SK-N-SH (cell line): ENCODE measurements at regions not wholly inside any gene's neighbourhood (a gene's known extent, or its start where the extent isn't known, plus 50 kb on each side); places are given as distances from the start of the nearest gene placed in this dataset.
"Not testable (repeated sequence)": the region's sequence is repeated elsewhere in the genome, so short reads cannot be mapped to it uniquely, and the experiment has no call there.

Experiments used
- CTCF ChIA-PET: fragments of 300-600, 350-600 bp; formaldehyde crosslinking; extraction: SDS; loops from one replicate; lab custom pipeline; 2021; lab: Yijun Ruan, JAX
- POLR2A ChIA-PET: fragments of 350-600 bp; sonication (Branson Sonifier 250); formaldehyde crosslinking; extraction: SDS; loops from one replicate; lab custom pipeline; 2020; ENCODE audit warnings: antibody characterized with exemption, inconsistent platforms; lab: Yijun Ruan, JAX
- DNase-seq: peaks from one replicate; pipeline ENCODE4 v3.0.0; 2012
- H2AFZ ChIP-seq: fragments of 200-600 bp; sonication (generic); 2 replicates; pipeline ENCODE4 v1.8.1; 2016; ENCODE audit warnings: antibody characterized with exemption, mild to moderate bottlenecking, low read depth
- H3F3A ChIP-seq: fragments of 200-600 bp; sonication (generic); replicated peaks from 2 replicates; pipeline ENCODE3; 2016; ENCODE audit warnings: antibody characterized with exemption, mild to moderate bottlenecking; ENCODE audit not compliant: insufficient read depth
- H3K27ac ChIP-seq, 2 experiments: fragments of 200-500 bp in 1 of 2; fragments of 200-600 bp in 1 of 2; sonication (Bioruptor generic) in 1 of 2; sonication (generic), shearing (Covaris generic) in 1 of 2; 2 replicates each; pipeline versions ENCODE4 v1.5.1 to v1.6.1; 2014 to 2016; ENCODE audit warnings: low read depth in 2 of 2, inconsistent platforms in 1 of 2, low read length in 1 of 2, mild to moderate bottlenecking in 1 of 2, mixed read lengths in 1 of 2
- H3K27me3 ChIP-seq: fragments of 200-600 bp; sonication (generic), shearing (Covaris generic); 2 replicates; pipeline ENCODE4 v1.6.1; 2016; ENCODE audit warnings: mixed run types; ENCODE audit not compliant: insufficient read depth
- H3K36me3 ChIP-seq, 2 experiments: fragments of 200-500 bp in 1 of 2; fragments of 200-600 bp in 1 of 2; sonication (Bioruptor generic) in 1 of 2; sonication (generic) in 1 of 2; replicated peaks in 1 of 2; 2 replicates each; pipeline versions ENCODE3 to v1.5.1; 2014 to 2016; ENCODE audit warnings: low read length in 1 of 2, mild to moderate bottlenecking in 1 of 2; ENCODE audit not compliant: insufficient read depth in 2 of 2, control insufficient read depth in 1 of 2
- H3K4me1 ChIP-seq, 2 experiments: fragments of 200-500 bp in 1 of 2; fragments of 200-600 bp in 1 of 2; sonication (Bioruptor generic) in 1 of 2; sonication (generic), shearing (Covaris generic) in 1 of 2; 2 replicates each; pipeline versions ENCODE4 v1.5.1 to v1.6.1; 2014 to 2016; ENCODE audit warnings: low read depth in 1 of 2, low read length in 1 of 2, mixed run types in 1 of 2; ENCODE audit not compliant: insufficient read depth in 2 of 2, control insufficient read depth in 1 of 2
- H3K4me2 ChIP-seq: fragments of 200-600 bp; sonication (generic), shearing (Covaris generic); 2 replicates; pipeline ENCODE4 v1.6.1; 2017; ENCODE audit warnings: mixed run types
- H3K4me3 ChIP-seq, 2 experiments: fragments of 200-500 bp in 1 of 2; fragments of 200-600 bp in 1 of 2; sonication (Bioruptor generic) in 1 of 2; sonication (generic), shearing (Covaris generic) in 1 of 2; 2 replicates each; pipeline versions ENCODE4 v1.5.1 to v1.8.1; 2014 to 2016; ENCODE audit warnings: low read depth in 2 of 2, inconsistent platforms in 1 of 2, low read length in 1 of 2, mild to moderate bottlenecking in 1 of 2, mixed read lengths in 1 of 2, moderate library complexity in 1 of 2
- H3K79me2 ChIP-seq: fragments of 200-600 bp; sonication (generic); 2 replicates; pipeline ENCODE4 v1.8.1; 2017; ENCODE audit warnings: mild to moderate bottlenecking; ENCODE audit not compliant: insufficient read depth
- H3K9ac ChIP-seq: fragments of 200-600 bp; sonication (generic); 2 replicates; pipeline ENCODE4 v1.6.1; 2017; ENCODE audit warnings: mixed run types
- H3K9me2 ChIP-seq: fragments of 200-600 bp; sonication (generic); 2 replicates; pipeline ENCODE4 v1.6.1; 2017; ENCODE audit warnings: mixed run types
- H3K9me3 ChIP-seq: fragments of 200-600 bp; sonication (generic); 2 replicates; pipeline ENCODE4 v1.6.1; 2017; ENCODE audit warnings: mixed run types, mild to moderate bottlenecking, moderate library complexity
- H4K20me1 ChIP-seq: fragments of 200-600 bp; sonication (generic); 2 replicates; pipeline ENCODE4 v1.6.1; 2017; ENCODE audit warnings: mild to moderate bottlenecking, mixed run types; ENCODE audit not compliant: insufficient read depth
- CHD2 ChIP-seq: fragments of 150-350 bp; IDR thresholded peaks from 2 replicates; pipeline ENCODE4 v1.6.1; 2018; ENCODE audit warnings: low read length; ENCODE audit not compliant: partially characterized antibody
- CTCF ChIP-seq: fragments of 200-600 bp; sonication (generic); IDR thresholded peaks from 2 replicates; pipeline ENCODE4 v1.6.1; 2017; ENCODE audit warnings: antibody characterized with exemption, mild to moderate bottlenecking, moderate library complexity
- EP300 ChIP-seq, 2 experiments: IDR thresholded peaks; 2 replicates each; pipeline versions ENCODE4 v1.4.0 to v1.6.1; 2012; ENCODE audit warnings: borderline replicate concordance in 1 of 2, low read depth in 1 of 2, low read length in 1 of 2
- EZH2phosphoT487 ChIP-seq: fragments of 200-600 bp; sonication (generic); IDR thresholded peaks from 2 replicates; pipeline ENCODE4 v1.6.1; 2017; ENCODE audit warnings: low read depth, mixed run types, mild to moderate bottlenecking, antibody characterized with exemption, moderate library complexity, borderline replicate concordance
- GABPA ChIP-seq: IDR thresholded peaks from 2 replicates; pipeline ENCODE4 v1.4.0; 2012; ENCODE audit warnings: low read depth, mild to moderate bottlenecking
- GATA2 ChIP-seq: sonication (generic); formaldehyde crosslinking; IDR thresholded peaks from 2 replicates; pipeline ENCODE4 v1.5.0; 2020; ENCODE audit warnings: mild to moderate bottlenecking, missing genetic modification reagents
- MEF2A ChIP-seq: IDR thresholded peaks from 2 replicates; pipeline ENCODE4 v1.4.0; 2012; ENCODE audit warnings: low read depth, borderline replicate concordance
- MXI1 ChIP-seq: IDR thresholded peaks from 2 replicates; pipeline ENCODE4 v1.6.1; 2012; ENCODE audit warnings: mild to moderate bottlenecking, low read depth, low read length, improper control_type of control experiment
- NRF1 ChIP-seq: IDR thresholded peaks from 2 replicates; pipeline ENCODE4 v1.6.1; 2012; ENCODE audit warnings: low read depth, mild to moderate bottlenecking, low read length
- RCOR1 ChIP-seq: fragments of 150-350 bp; IDR thresholded peaks from 2 replicates; pipeline ENCODE4 v1.6.1; 2017; ENCODE audit warnings: antibody characterized with exemption, low read length
- RFX5 ChIP-seq: IDR thresholded peaks from 2 replicates; pipeline ENCODE4 v1.6.1; 2012; ENCODE audit warnings: mild to moderate bottlenecking, improper control_type of control experiment, low read length
- SIN3A ChIP-seq: IDR thresholded peaks from 2 replicates; pipeline ENCODE4 v1.6.1; 2012; ENCODE audit warnings: low read depth, mild to moderate bottlenecking, low read length, moderate library complexity, borderline replicate concordance
- SMC3 ChIP-seq: IDR thresholded peaks from 2 replicates; pipeline ENCODE4 v1.6.1; 2012; ENCODE audit warnings: low read depth, low read length, improper control_type of control experiment
- TCF12 ChIP-seq: IDR thresholded peaks from 2 replicates; pipeline ENCODE4 v1.4.0; 2012
- USF1 ChIP-seq: IDR thresholded peaks from 2 replicates; pipeline ENCODE4 v1.4.0; 2012; ENCODE audit warnings: low read depth, borderline replicate concordance
- USF2 ChIP-seq: fragments of 150-350 bp; IDR thresholded peaks from 2 replicates; pipeline ENCODE4 v1.6.1; 2017; ENCODE audit warnings: antibody characterized with exemption, low read length, low read depth, borderline replicate concordance
- YY1 ChIP-seq: IDR thresholded peaks from 2 replicates; pipeline ENCODE4 v1.4.0; 2012; ENCODE audit warnings: low read depth, mild to moderate bottlenecking
- WGBS: methylation state at CpG from one replicate; pipeline ENCODE4 v1.1.6; 2017; ENCODE audit warnings: low lambda C conversion rate; 5-methylcytosine and 5-hydroxymethylcytosine counted together

GRCh38 chr2:21782866-21783265 is 659.1 kb downstream of the TDRD15 start:
- TF ChIP-seq GABPA (no peak), SMC3 (no peak), EZH2phosphoT487 (no peak), NRF1 (no peak), USF2 (no peak), USF1 (no peak), GATA2 (CRISPR knock-in tag) (no peak), SIN3A (no peak)
- no peaks in the 10 kb centered on the region for H3F3A ChIP-seq
- ChIA-PET CTCF (interaction anchor here (1.0 to 1.4 kb wide), 2 partner anchors 10 to 12 kb away, joined by 3 read pairs; no protein-coding TSS in a partner anchor), POLR2A (no interaction called here)
- no peaks in the 10 kb centered on the region for H3K36me3 ChIP-seq
- no peak overlapping the region for H3K4me3 ChIP-seq
- no peaks in the 10 kb centered on the region for H3K9me3 ChIP-seq
- H3K27me3 ChIP-seq = no peaks in the 10 kb centered on the region
- H3K9ac ChIP-seq = no peak overlapping the region
- WGBS = 20% methylated on average over 6 of the region's 6 CpGs
- no peaks in the 10 kb centered on the region for H3K9me2 ChIP-seq
- no peaks in the 10 kb centered on the region for H3K4me1 ChIP-seq
- no peak overlapping the region for H2AFZ ChIP-seq
- no peak for DNase-seq
- no peak overlapping the region for H3K27ac ChIP-seq
- H4K20me1 ChIP-seq = no peaks in the 10 kb centered on the region
- H3K79me2 ChIP-seq = no peaks in the 10 kb centered on the region
- H3K4me2 ChIP-seq = no peak overlapping the region

GRCh38 chr2:21787941-21788340 is 664.2 kb downstream of the TDRD15 start:
- WGBS = 58% methylated on average over 1 of the region's 1 CpG
- Histone ChIP-seq H3K36me3 (no peaks in the 10 kb centered on the region), H3K27me3 (no peaks in the 10 kb centered on the region), H3K9me3 (no peaks in the 10 kb centered on the region), H4K20me1 (no peaks in the 10 kb centered on the region), H3K9me2 (no peaks in the 10 kb centered on the region), H3K4me3 (no peak overlapping the region)
- CTCF ChIA-PET = no interaction called here
- no peak for DNase-seq
- TF ChIP-seq MXI1 (no peak), CTCF (no peak), SMC3 (no peak), RCOR1 (no peak), YY1 (no peak), EP300 (IDR thresholded peaks at IDR 0.05; ENCODE audit: borderline replicate concordance in 1 of 2, low read depth in 1 of 2, low read length in 1 of 2) (no peak), USF2 (no peak), TCF12 (no peak), MEF2A (no peak), CHD2 (no peak), RFX5 (no peak)
- TF ChIP-seq, all 33 proteins: peak for 0
- Histone ChIP-seq H3K4me1 (no peaks in the 10 kb centered on the region; a peak in 1 of 4 replicates), H3K27ac (no peak overlapping the region), H2AFZ (no peak overlapping the region), H3F3A (no peaks in the 10 kb centered on the region), H3K79me2 (no peaks in the 10 kb centered on the region), H3K4me2 (no peak overlapping the region), H3K9ac (no peak overlapping the region)
- POLR2A ChIA-PET = no interaction called here

GRCh38 chr2:21790311-21790710 is 666.5 kb downstream of the TDRD15 start:
- H4K20me1 ChIP-seq, H3K9me2 ChIP-seq, H3K9ac ChIP-seq, H3K4me1 ChIP-seq, H3K27ac ChIP-seq, DNase-seq, H3K4me2 ChIP-seq, POLR2A ChIA-PET, H3K79me2 ChIP-seq, H3K36me3 ChIP-seq, H3K9me3 ChIP-seq, H3K27me3 ChIP-seq, H3K4me3 ChIP-seq, H2AFZ ChIP-seq, H3F3A ChIP-seq: not testable (repeated sequence)
- WGBS = 6% methylated on average over 5 of the region's 6 CpGs
- CTCF ChIA-PET = interaction anchor here (1.3 kb wide), 1 partner anchor 13 kb away, joined by 4 read pairs; no protein-coding TSS in a partner anchor
